BLaER1 treated with 17β-estradiol and CSF1 and Interleukin-3, amounts not matched to agents 10 nM and 100 nM (cell line): ENCODE measurements at regions not wholly inside any gene's neighbourhood (a gene's known extent, or its start where the extent isn't known, plus 50 kb on each side); places are given as distances from the start of the nearest gene placed in this dataset.
A peak's percentile ranks its signal among the peaks of the same experiment; 100 is the strongest.

Source experiments
- H3K27ac ChIP-seq, 11 experiments: shearing (Covaris generic); formaldehyde crosslinking; 2 replicates each; pipeline ENCODE4 v1.8.1; 2022
- H3K27me3 ChIP-seq, 11 experiments: shearing (Covaris generic); formaldehyde crosslinking; 2 replicates each; pipeline ENCODE4 v1.8.1; 2022
- H3K36me3 ChIP-seq, 11 experiments: shearing (Covaris generic); formaldehyde crosslinking; 2 replicates each; pipeline ENCODE4 v1.8.1; 2022
- H3K4me1 ChIP-seq, 10 experiments: shearing (Covaris generic); formaldehyde crosslinking; 2 replicates each; pipeline ENCODE4 v1.8.1; 2022
- H3K4me2 ChIP-seq, 11 experiments: shearing (Covaris generic); formaldehyde crosslinking; 2 replicates each; pipeline ENCODE4 v1.8.1; 2022
- H3K4me3 ChIP-seq, 10 experiments: shearing (Covaris generic); formaldehyde crosslinking; 2 replicates each; pipeline ENCODE4 v1.8.1; 2022
- H3K9ac ChIP-seq, 11 experiments: shearing (Covaris generic); formaldehyde crosslinking; 2 replicates each; pipeline ENCODE4 v1.8.1; 2022
- H3K9me3 ChIP-seq, 11 experiments: shearing (Covaris generic); formaldehyde crosslinking; replicated peaks in 1 of 11; 2 replicates each; pipeline ENCODE4 v1.8.1; 2022
- H4K20me1 ChIP-seq, 11 experiments: shearing (Covaris generic); formaldehyde crosslinking; 2 replicates each; pipeline ENCODE4 v1.8.1; 2022
- Cebpa-rat ChIP-seq, 11 experiments: shearing (Covaris generic); IDR thresholded peaks; 2 replicates each; pipeline ENCODE4 v1.8.1; 2022

DNA sequence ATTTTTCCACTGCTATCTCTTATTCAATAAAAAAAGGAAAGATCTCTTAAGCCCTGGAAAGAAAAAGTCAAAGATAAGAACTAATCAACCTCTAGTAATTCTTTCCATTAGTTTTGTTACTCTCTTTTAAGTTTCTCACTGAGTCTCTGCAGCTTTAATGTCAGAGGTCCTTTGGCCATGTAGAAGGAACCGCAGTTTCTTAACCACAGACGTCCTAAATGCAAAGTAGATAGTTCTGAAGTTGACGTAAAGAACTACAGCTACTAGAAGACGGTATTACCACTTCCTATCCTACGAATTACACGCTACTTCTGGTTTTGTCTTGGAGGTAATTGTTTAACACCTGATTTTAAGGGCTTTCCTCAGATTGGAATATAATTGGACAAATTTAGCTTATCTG is 325.9 kb downstream of the ANKRD50 start:
- H3K36me3 ChIP-seq, result no peaks in the 10 kb centered on the region
- peak overlapping the region in 5 of 11 experiments; percentile 1 to 30 (median 10); a peak in 4 of 22 replicates for H3K4me2 ChIP-seq
- H4K20me1 ChIP-seq, result no peaks in the 10 kb centered on the region
- H3K27ac ChIP-seq, result no peak overlapping the region
- H3K27me3 ChIP-seq, result no peaks in the 10 kb centered on the region
- H3K4me3 ChIP-seq, result no peak overlapping the region
- peaks cover 0 to 26% (median 7%) of the 10 kb centered on the region in 10 experiments; a peak in 9 of 20 replicates for H3K4me1 ChIP-seq
- H3K9me3 ChIP-seq, result no peaks in the 10 kb centered on the region
- no peak overlapping the region for H3K9ac ChIP-seq
- TF ChIP-seq Cebpa-rat (IDR thresholded peaks at IDR 0.05), result no peak

DNA sequence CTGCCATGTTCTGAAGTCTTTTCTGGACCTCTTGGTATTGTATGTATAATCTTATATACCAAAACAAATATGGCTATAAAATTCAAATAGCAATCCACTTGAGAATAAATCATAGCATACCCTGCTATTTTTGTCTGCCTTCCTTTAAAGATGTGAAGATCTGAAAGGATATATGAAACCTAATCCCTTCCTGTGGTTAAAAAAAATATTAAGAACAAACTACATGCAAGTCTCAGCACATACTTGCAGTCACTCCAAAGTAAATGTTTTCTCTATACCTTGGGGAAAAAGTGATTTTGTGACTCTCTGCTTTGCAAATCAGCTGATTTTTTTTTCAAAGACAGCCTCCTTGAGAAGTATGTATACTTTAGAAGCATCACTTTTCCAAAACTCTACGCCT is 322.9 kb downstream of the ANKRD50 start:
- Histone ChIP-seq H3K27ac (no peak overlapping the region), H3K4me1 (peaks cover 0 to 26% (median 7%) of the 10 kb centered on the region in 10 experiments; a peak in 9 of 20 replicates), H3K4me2 (peak overlapping the region in 6 of 11 experiments; percentile 8 to 56 (median 20); a peak in 8 of 22 replicates), H3K27me3 (no peaks in the 10 kb centered on the region), H3K4me3 (no peak overlapping the region), H3K9ac (no peak overlapping the region), H3K9me3 (no peaks in the 10 kb centered on the region), H3K36me3 (no peaks in the 10 kb centered on the region), H4K20me1 (no peaks in the 10 kb centered on the region)
- TF ChIP-seq Cebpa-rat (IDR thresholded peaks at IDR 0.05), result no peak

DNA sequence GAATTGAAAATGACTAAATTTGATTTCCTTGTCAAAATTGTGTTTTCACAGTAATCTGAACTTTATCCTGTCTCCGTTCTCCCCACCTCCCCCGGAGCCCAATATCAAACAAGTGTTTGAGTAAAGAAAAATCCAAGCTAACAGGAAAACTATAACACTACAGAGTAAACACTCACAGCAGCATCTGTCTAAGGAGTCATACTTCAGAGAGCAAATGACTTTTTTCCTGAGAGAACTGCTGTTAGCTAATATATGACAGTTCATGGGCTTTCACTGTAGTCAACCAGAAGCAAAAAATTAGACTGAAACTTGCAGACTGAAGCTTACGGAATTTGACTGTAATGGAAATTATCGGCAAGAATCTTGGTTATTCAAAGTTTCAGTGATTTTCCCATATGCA is 321.7 kb downstream of the ANKRD50 start:
- Histone ChIP-seq H3K4me1 (peaks cover 0 to 26% (median 7%) of the 10 kb centered on the region in 10 experiments; a peak in 9 of 20 replicates), H4K20me1 (no peaks in the 10 kb centered on the region), H3K27ac (no peak overlapping the region), H3K4me2 (no peak overlapping the region), H3K9me3 (no peaks in the 10 kb centered on the region), H3K4me3 (no peak overlapping the region), H3K36me3 (no peaks in the 10 kb centered on the region), H3K9ac (no peak overlapping the region), H3K27me3 (no peaks in the 10 kb centered on the region)
- no peak for TF ChIP-seq Cebpa-rat (IDR thresholded peaks at IDR 0.05)

DNA sequence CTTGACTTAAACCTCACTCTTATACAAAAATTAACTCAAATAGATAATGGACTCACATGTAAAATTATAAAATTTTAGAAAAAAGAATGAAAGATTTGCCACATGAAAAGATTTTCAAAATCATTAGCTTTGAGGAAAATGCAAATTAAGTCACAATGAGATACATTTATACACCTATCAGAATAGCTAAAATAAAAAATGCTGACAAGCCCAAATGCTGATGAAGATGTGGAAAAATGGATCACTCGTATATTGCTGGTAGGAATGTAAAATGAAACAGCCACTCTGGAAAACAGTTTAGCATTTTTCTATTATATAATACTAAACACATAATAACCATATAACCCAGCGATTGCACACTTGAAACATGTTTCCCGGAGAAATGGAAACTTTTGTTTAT is 316.2 kb downstream of the ANKRD50 start:
- Histone ChIP-seq H3K4me1 (no peaks in the 10 kb centered on the region), H3K27me3 (no peaks in the 10 kb centered on the region), H3K9me3 (no peaks in the 10 kb centered on the region), H3K9ac (no peak overlapping the region), H4K20me1 (no peaks in the 10 kb centered on the region), H3K4me3 (no peak overlapping the region), H3K36me3 (no peaks in the 10 kb centered on the region), H3K27ac (no peak overlapping the region), H3K4me2 (no peak overlapping the region)
- TF ChIP-seq Cebpa-rat (IDR thresholded peaks at IDR 0.05), result no peak

DNA sequence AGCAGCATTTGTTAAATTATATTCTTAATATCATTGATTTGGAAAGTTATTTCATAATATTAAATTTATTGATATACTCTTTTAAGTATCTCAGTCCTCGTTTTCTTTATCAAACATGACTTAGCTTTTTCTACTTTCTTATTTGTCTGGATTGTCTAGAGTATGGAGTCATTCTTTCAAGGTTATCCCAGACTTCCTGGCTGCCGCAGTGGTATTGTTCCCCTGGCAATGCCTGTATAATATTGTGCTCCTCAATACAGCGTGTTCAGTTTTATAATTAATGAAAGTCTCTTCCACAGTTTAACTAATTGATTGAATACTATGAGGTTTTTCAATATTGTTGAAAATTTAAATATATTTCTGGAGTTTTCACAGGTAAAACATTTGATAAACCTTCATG is 310.9 kb downstream of the ANKRD50 start:
- peaks cover 0 to 4% (median 0%) of the 10 kb centered on the region in 11 experiments; a peak in 1 of 22 replicates for H3K9me3 ChIP-seq
- no peaks in the 10 kb centered on the region for H4K20me1 ChIP-seq
- no peak overlapping the region for H3K27ac ChIP-seq
- no peaks in the 10 kb centered on the region for H3K27me3 ChIP-seq
- H3K36me3 ChIP-seq, result no peaks in the 10 kb centered on the region
- H3K4me3 ChIP-seq, result no peak overlapping the region
- H3K4me1 ChIP-seq, result no peaks in the 10 kb centered on the region
- no peak overlapping the region for H3K4me2 ChIP-seq
- H3K9ac ChIP-seq, result no peak overlapping the region
- no peak for TF ChIP-seq Cebpa-rat (IDR thresholded peaks at IDR 0.05)

DNA sequence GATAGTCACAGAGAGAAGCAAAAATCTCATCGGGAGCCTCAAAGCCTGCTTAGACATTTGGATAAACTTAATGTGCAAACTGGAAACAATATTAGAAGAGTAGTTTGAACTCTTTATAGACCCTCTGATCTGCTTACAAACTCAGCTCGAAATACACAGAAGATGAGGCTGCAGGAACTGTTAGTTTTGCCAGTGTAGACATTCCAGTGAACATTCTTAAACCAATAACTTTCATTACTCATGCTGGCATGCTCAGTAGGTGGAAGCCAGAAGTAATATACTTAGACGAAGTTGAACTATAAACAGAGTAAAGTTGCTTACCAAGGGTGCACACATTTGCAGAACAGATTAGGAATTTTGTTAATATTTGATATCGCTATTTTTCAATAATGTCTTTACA is 303.5 kb downstream of the ANKRD50 start:
- TF ChIP-seq Cebpa-rat (IDR thresholded peaks at IDR 0.05), result no peak
- Histone ChIP-seq H3K4me3 (no peak overlapping the region), H3K27ac (no peak overlapping the region), H3K36me3 (no peaks in the 10 kb centered on the region), H3K9me3 (peaks cover 0 to 4% (median 0%) of the 10 kb centered on the region in 11 experiments; a peak in 1 of 22 replicates), H3K4me2 (no peak overlapping the region), H4K20me1 (no peaks in the 10 kb centered on the region), H3K9ac (no peak overlapping the region), H3K27me3 (no peaks in the 10 kb centered on the region), H3K4me1 (no peaks in the 10 kb centered on the region)

DNA sequence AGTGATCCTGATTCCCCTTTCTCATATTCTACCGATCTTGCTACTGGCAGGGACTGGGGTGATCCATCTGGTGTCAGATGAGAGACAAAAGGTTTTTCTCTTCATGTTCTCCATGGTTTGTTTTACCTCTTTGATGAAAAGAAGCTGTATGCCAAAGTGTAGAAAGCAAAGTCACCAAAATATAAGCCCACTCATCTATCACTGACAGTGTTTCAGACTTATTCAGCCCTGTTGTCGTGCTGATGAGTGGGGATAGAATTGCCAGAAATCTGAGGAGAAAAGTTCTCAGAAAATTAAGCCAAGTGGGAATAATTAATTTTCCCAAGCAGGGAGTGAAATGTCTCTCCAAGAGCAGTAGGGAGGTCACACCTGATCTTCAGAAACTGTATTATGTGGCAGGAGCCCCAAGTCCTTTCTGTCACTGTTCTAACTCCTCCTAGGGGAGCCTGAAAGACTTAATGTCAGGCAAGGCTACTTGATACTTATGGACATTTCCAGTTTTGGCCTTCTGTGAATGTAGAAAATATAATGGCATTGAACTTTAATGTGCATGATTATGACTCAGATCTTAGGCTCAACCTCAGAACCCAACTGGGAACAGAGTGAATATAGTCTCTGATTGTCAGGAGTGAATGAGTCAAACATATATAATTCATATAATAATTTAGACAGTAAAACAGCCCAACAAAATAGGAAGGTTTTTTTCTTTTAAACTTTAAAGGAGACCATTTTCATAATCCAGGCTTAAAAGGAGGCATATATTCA is 298.1 kb downstream of the ANKRD50 start:
- H4K20me1 ChIP-seq, result no peaks in the 10 kb centered on the region
- TF ChIP-seq Cebpa-rat (IDR thresholded peaks at IDR 0.05), result no peak
- no peak overlapping the region for H3K4me2 ChIP-seq
- H3K9me3 ChIP-seq, result no peaks in the 10 kb centered on the region
- no peak overlapping the region for H3K27ac ChIP-seq
- no peak overlapping the region for H3K9ac ChIP-seq
- no peaks in the 10 kb centered on the region for H3K27me3 ChIP-seq
- no peak overlapping the region for H3K4me3 ChIP-seq
- H3K36me3 ChIP-seq, result no peaks in the 10 kb centered on the region
- no peaks in the 10 kb centered on the region for H3K4me1 ChIP-seq

DNA sequence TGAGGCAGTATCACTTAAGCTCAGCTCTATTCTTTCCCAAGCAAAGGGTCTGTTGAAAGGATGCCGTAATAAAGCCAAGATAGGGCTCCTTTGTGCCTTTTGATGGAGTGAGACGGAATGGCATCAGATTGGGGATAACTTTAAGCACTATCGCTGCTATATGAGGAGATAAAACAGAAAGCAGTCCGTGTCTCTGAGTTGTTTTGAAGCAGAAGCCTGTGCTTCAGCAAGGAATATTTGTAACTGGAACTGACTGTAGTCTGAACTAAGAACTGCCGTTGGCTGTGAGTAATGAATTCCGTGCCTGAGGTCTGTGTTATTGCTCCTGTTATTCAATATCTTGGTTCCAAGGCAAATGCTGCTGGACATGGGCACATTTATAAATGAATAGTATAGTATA is 297.4 kb downstream of the ANKRD50 start:
- Histone ChIP-seq H3K27ac (no peak overlapping the region), H3K9me3 (no peaks in the 10 kb centered on the region), H3K4me2 (no peak overlapping the region), H3K4me1 (no peaks in the 10 kb centered on the region), H3K9ac (no peak overlapping the region), H3K4me3 (no peak overlapping the region), H3K36me3 (no peaks in the 10 kb centered on the region), H4K20me1 (no peaks in the 10 kb centered on the region), H3K27me3 (no peaks in the 10 kb centered on the region)
- no peak for TF ChIP-seq Cebpa-rat (IDR thresholded peaks at IDR 0.05)

DNA sequence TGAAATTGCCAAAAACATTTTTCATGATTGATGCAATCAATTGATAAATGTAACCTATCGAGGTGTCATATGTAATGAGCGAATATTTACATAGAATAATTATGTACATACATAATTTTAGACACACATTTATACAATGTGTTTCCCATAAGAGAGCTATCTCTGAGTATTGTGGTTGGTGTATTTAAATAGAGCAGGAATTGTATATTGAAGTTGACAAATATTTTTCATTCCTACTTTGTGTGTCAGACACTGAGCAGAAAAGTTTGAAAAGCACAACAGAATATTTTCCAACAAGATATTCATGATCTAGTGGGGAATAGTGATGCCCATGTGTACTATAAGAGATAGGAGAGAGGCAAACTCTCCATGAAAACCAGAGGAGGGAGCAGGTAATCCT is 295.2 kb downstream of the ANKRD50 start:
- no peak overlapping the region for H3K9ac ChIP-seq
- H3K4me2 ChIP-seq, result no peak overlapping the region
- no peaks in the 10 kb centered on the region for H3K9me3 ChIP-seq
- no peaks in the 10 kb centered on the region for H4K20me1 ChIP-seq
- no peak overlapping the region for H3K4me3 ChIP-seq
- H3K27ac ChIP-seq, result no peak overlapping the region
- TF ChIP-seq Cebpa-rat (IDR thresholded peaks at IDR 0.05), result no peak
- no peaks in the 10 kb centered on the region for H3K27me3 ChIP-seq
- H3K36me3 ChIP-seq, result no peaks in the 10 kb centered on the region
- H3K4me1 ChIP-seq, result peaks cover 8 to 12% (median 10%) of the 10 kb centered on the region in 10 experiments; a peak in 18 of 20 replicates

DNA sequence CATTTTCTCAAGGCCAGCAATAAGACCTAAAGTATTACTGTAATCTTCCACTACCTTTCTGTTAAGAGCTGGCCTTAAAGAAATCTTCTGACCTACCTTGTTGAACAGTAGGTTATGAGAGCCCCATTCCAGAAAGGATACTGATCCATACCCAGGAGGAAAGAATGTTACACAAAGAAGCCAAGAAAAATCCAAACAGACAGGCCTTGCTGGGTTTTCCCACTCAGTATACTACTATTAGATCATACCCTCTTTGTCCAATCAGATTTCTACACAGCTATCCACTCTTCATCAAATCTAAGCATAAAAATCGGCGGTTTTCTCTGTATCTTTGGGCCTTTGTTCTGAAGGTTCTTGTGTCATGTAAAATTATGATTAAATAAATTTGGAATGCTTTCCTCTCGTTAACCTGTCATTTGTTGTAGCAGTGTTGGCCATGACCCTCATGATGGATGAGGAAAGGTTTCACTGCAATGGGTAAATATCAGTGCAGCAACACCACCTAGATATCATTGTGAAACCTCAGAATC is 292.3 kb downstream of the ANKRD50 start:
- Histone ChIP-seq H3K4me3 (no peak overlapping the region), H3K27ac (no peak overlapping the region), H4K20me1 (no peaks in the 10 kb centered on the region), H3K36me3 (no peaks in the 10 kb centered on the region), H3K27me3 (no peaks in the 10 kb centered on the region), H3K9ac (no peak overlapping the region), H3K4me1 (peaks cover 8 to 12% (median 10%) of the 10 kb centered on the region in 10 experiments; a peak in 18 of 20 replicates), H3K9me3 (no peaks in the 10 kb centered on the region), H3K4me2 (no peak overlapping the region)
- no peak for TF ChIP-seq Cebpa-rat (IDR thresholded peaks at IDR 0.05)
